K562 (cell line): ENCODE measurements at regions not wholly inside any gene's neighbourhood (a gene's known extent, or its start where the extent isn't known, plus 50 kb on each side); places are given as distances from the start of the nearest gene placed in this dataset.

Source experiments
- CBX3 ChIP-seq, 2 experiments: IDR thresholded peaks; 1 replicate in 1 of 2; 2 replicates in 1 of 2; pipeline ENCODE4 v1.6.1; 2012; ENCODE audit warnings: inconsistent platforms in 2 of 2, low read length in 2 of 2, borderline replicate concordance in 1 of 2, control low read depth in 1 of 2
- HCFC1 ChIP-seq: IDR thresholded peaks from 2 replicates; pipeline ENCODE4 v1.6.1; 2012; ENCODE audit warnings: low read depth, low read length, improper control_type of control experiment
- SRF ChIP-seq, 2 experiments: fragments of 250-450, 450-650 bp in 1 of 2; sonication (Bioruptor Pico) in 1 of 2; sonication (generic) in 1 of 2; formaldehyde crosslinking; IDR thresholded peaks; 2 replicates each; pipeline versions ENCODE4 v1.5.0 to v1.5.1; 2020 to 2022; ENCODE audit warnings: mild to moderate bottlenecking in 1 of 2, missing genetic modification reagents in 1 of 2
- TCF7L2 ChIP-seq: fragments of 150-350 bp; IDR thresholded peaks from 2 replicates; pipeline ENCODE4 v1.6.1; 2016; ENCODE audit warnings: low read depth, mild to moderate bottlenecking, low read length, moderate library complexity
- TOE1 ChIP-seq, 2 experiments: fragments of 450-650 bp in 1 of 2; sonication (generic) in 1 of 2; formaldehyde crosslinking in 1 of 2; IDR thresholded peaks; 2 replicates each; pipeline versions ENCODE4 v1.7.1 to v1.8.0; 2016 to 2022; ENCODE audit warnings: borderline replicate concordance in 2 of 2, mild to moderate bottlenecking in 2 of 2, antibody characterized with exemption in 1 of 2, inconsistent platforms in 1 of 2, low read depth in 1 of 2, missing genetic modification reagents in 1 of 2, moderate library complexity in 1 of 2
- ZNF311 ChIP-seq: fragments of 250-450 bp; sonication (Bioruptor Pico); IDR thresholded peaks from 2 replicates; pipeline ENCODE4 v1.4.0; 2020; ENCODE audit warnings: mild to moderate bottlenecking, moderate library complexity

DNA sequence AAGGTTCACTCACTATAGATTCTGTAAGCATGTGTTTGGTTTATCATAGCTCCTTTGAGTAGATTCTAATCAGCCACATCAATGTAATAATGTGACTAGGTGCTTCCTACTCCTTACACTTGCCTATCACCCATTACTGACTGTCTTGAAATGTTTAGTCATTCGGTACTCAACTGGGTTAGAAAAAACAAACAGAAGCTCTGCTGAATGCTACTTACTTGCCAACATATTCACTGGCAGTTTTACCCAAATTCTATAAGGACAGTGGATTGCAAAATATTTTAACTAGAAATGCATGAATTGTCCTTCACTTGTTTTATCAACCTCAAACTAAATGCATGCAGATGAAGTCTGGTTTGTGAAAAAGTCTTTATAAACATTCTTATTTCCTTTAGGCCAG is 352.1 kb upstream of the ALCAM start:
- no peak for TF ChIP-seq HCFC1
- no peak for TF ChIP-seq ZNF311 (CRISPR knock-in tag)
- TF ChIP-seq SRF (CRISPR knock-in tag; IDR thresholded peaks at IDR 0.05) = no peak
- TF ChIP-seq TCF7L2 = no peak
- TF ChIP-seq TOE1 (IDR thresholded peaks at IDR 0.05; ENCODE audit: borderline replicate concordance) = no peak
- TF ChIP-seq TOE1 (CRISPR knock-in tag; IDR thresholded peaks at IDR 0.05; ENCODE audit: borderline replicate concordance, low read depth) = no peak
- TF ChIP-seq CBX3 (IDR thresholded peaks at IDR 0.05; ENCODE audit: borderline replicate concordance in 1 of 2, low read length in 2 of 2) = no peak
